Endodermal cell (in vitro differentiated cells): ENCODE measurements at regions not wholly inside any gene's neighbourhood (a gene's known extent, or its start where the extent isn't known, plus 50 kb on each side); places are given as distances from the start of the nearest gene placed in this dataset.

ENCODE experiments used
- DNase-seq: peaks from one replicate; pipeline ENCODE4 v3.0.0-alpha.2; 2017
- H3K27ac ChIP-seq: 2 replicates; pipeline ENCODE4 v1.5.1; 2013; ENCODE audit warnings: mild to moderate bottlenecking, low read depth, low read length, moderate library complexity
- H3K27me3 ChIP-seq: 2 replicates; pipeline ENCODE4 v1.6.1; 2013; ENCODE audit warnings: mild to moderate bottlenecking, low read length, moderate library complexity; ENCODE audit not compliant: insufficient read depth, control insufficient read depth, poor library complexity, severe bottlenecking
- H3K36me3 ChIP-seq: 2 replicates; pipeline ENCODE4 v1.7.0; 2013; ENCODE audit warnings: mild to moderate bottlenecking, low read length, moderate library complexity; ENCODE audit not compliant: control insufficient read depth, insufficient read depth
- H3K4me1 ChIP-seq: one replicate; pipeline ENCODE4 v1.7.0; 2013; ENCODE audit warnings: low read length; ENCODE audit not compliant: control insufficient read depth, insufficient read depth
- H3K4me3 ChIP-seq: 2 replicates; pipeline ENCODE4 v1.5.1; 2013; ENCODE audit warnings: mild to moderate bottlenecking, low read length, moderate library complexity
- H3K9ac ChIP-seq: 2 replicates; pipeline ENCODE4 v1.6.1; 2013; ENCODE audit warnings: mild to moderate bottlenecking, low read length, moderate library complexity; ENCODE audit not compliant: poor library complexity, severe bottlenecking; ENCODE audit errors: extremely low read depth
- H3K9me3 ChIP-seq: 2 replicates; pipeline ENCODE4 v1.6.1; 2013; ENCODE audit warnings: mild to moderate bottlenecking, low read length, moderate library complexity; ENCODE audit not compliant: control insufficient read depth
- H3K27ac Mint-ChIP-seq: 2 replicates; pipeline ENCODE4 v1.8.0; 2020; ENCODE audit warnings: mixed read lengths
- H3K27me3 Mint-ChIP-seq: 2 replicates; pipeline ENCODE4 v1.8.0; 2021; ENCODE audit warnings: mild to moderate bottlenecking, mixed read lengths; ENCODE audit not compliant: insufficient read depth
- H3K36me3 Mint-ChIP-seq: 2 replicates; pipeline ENCODE4 v1.8.0; 2020; ENCODE audit warnings: low read depth, mixed read lengths
- H3K4me1 Mint-ChIP-seq: 2 replicates; pipeline ENCODE4 v1.8.0; 2020; ENCODE audit warnings: mixed read lengths
- H3K4me3 Mint-ChIP-seq: 2 replicates; pipeline ENCODE4 v1.8.0; 2020; ENCODE audit warnings: mild to moderate bottlenecking, moderate library complexity, mixed read lengths
- H3K9me3 Mint-ChIP-seq: 2 replicates; pipeline ENCODE4 v1.8.0; 2020; ENCODE audit warnings: mild to moderate bottlenecking, mixed read lengths
- CTCF ChIP-seq: fragments of 200-600 bp; sonication (generic); conservative IDR thresholded peaks from 2 replicates; pipeline ENCODE4 v1.5.0; 2021; ENCODE audit warnings: antibody characterized with exemption, mild to moderate bottlenecking
- WGBS, 2 experiments: methylation state at CpG; one replicate each; pipeline versions ENCODE4 v1.1.5 to v1.1.7; 2013; ENCODE audit warnings: missing lambda C conversion rate in 2 of 2, mixed read lengths in 1 of 2; ENCODE audit not compliant: insufficient coverage in 1 of 2, insufficient read length in 1 of 2; 5-methylcytosine and 5-hydroxymethylcytosine counted together

GRCh38 chr10:125265579-125265955 lies 105.2 kb upstream of the CTBP2 start:
- H3K4me3 Mint-ChIP-seq, result no peak overlapping the region
- DNase-seq, result peak; percentile 45
- 96 to 100% methylated on average over 2 to 6 of the region's 6 CpGs for WGBS, 2 experiments
- no peak overlapping the region for H3K9ac ChIP-seq
- no peaks in the 10 kb centered on the region for H3K4me1 ChIP-seq
- no peak for TF ChIP-seq CTCF
- H3K4me1 Mint-ChIP-seq, result peaks cover 11% of the 10 kb centered on the region
- H3K27me3 ChIP-seq, result no peaks in the 10 kb centered on the region
- H3K9me3 ChIP-seq, result no peaks in the 10 kb centered on the region
- H3K27ac Mint-ChIP-seq, result no peak overlapping the region
- H3K4me3 ChIP-seq, result no peak overlapping the region
- no peaks in the 10 kb centered on the region for H3K36me3 ChIP-seq
- peaks cover 2% of the 10 kb centered on the region for H3K27me3 Mint-ChIP-seq
- no peaks in the 10 kb centered on the region for H3K36me3 Mint-ChIP-seq
- no peaks in the 10 kb centered on the region for H3K9me3 Mint-ChIP-seq
- H3K27ac ChIP-seq, result no peak overlapping the region

- Mint-ChIP-seq H3K27me3 (peaks cover 2% of the 10 kb centered on the region), H3K9me3 (no peaks in the 10 kb centered on the region), H3K4me3 (no peak overlapping the region), H3K4me1 (peaks cover 11% of the 10 kb centered on the region), H3K36me3 (no peaks in the 10 kb centered on the region), H3K27ac (peak overlapping the region; percentile 81)
- WGBS, 2 experiments, result 91 to 92% methylated on average over 13 of the region's 13 CpGs
- Histone ChIP-seq H3K9me3 (no peaks in the 10 kb centered on the region), H3K27me3 (no peaks in the 10 kb centered on the region), H3K4me3 (no peak overlapping the region), H3K4me1 (no peaks in the 10 kb centered on the region), H3K9ac (no peak overlapping the region), H3K27ac (no peak overlapping the region), H3K36me3 (no peaks in the 10 kb centered on the region)
- DNase-seq, result peak; percentile 54
- TF ChIP-seq CTCF, result no peak
Observed at GRCh38 chr10:125264757-125265578, 104.6 kb upstream of the CTBP2 start.

GRCh38 chr10:125264091-125264490 lies 103.7 kb upstream of the CTBP2 start:
- Mint-ChIP-seq H3K4me1 (peaks cover 11% of the 10 kb centered on the region), H3K36me3 (no peaks in the 10 kb centered on the region), H3K27me3 (peaks cover 2% of the 10 kb centered on the region), H3K27ac (peak overlapping the region; percentile 81), H3K9me3 (no peaks in the 10 kb centered on the region), H3K4me3 (no peak overlapping the region)
- Histone ChIP-seq H3K36me3 (no peaks in the 10 kb centered on the region), H3K4me1 (no peaks in the 10 kb centered on the region), H3K27me3 (no peaks in the 10 kb centered on the region), H3K9ac (no peak overlapping the region), H3K4me3 (no peak overlapping the region), H3K9me3 (no peaks in the 10 kb centered on the region), H3K27ac (no peak overlapping the region)
- DNase-seq, result no peak
- no peak for TF ChIP-seq CTCF
- 92% methylated on average over 1 of the region's 1 CpG; no CpG with 5 or more reads in 1 of the 2 experiments for WGBS, 2 experiments
